GM19467 (cell line): ENCODE measurements at regions not wholly inside any gene's neighbourhood (a gene's known extent, or its start where the extent isn't known, plus 50 kb on each side); places are given as distances from the start of the nearest gene placed in this dataset.

Experiments used
- ATAC-seq: cut with Tn5 transposase; IDR thresholded peaks from one replicate; pipeline ENCODE4 v1.9.1; 2021; ENCODE audit warnings: mild to moderate bottlenecking, moderate library complexity; ENCODE audit not compliant: unreplicated experiment

GRCh38 chr15:36315649-36316048, 263.8 kb upstream of the CDIN1 start:
- no peak for ATAC-seq

DNA sequence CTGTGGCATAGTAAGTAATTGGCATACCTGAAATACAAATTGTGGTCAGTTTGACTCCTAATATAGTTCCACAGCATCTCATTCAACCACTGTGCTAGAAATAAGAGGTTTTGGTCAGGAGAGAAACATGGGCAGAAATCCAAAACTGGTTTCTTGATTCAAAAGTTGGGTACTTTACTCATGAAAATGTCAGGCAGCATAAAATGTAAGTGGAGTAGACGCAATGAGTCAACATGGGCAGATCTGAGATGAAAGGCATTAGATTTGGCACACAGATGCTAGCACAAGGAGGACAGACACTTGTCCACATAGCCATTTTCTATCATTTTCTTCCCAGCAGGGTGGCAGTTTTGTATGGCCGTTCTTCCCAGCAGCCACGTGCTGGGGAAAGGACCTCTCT, 255.8 kb upstream of the CDIN1 start:
- no peak for ATAC-seq

DNA sequence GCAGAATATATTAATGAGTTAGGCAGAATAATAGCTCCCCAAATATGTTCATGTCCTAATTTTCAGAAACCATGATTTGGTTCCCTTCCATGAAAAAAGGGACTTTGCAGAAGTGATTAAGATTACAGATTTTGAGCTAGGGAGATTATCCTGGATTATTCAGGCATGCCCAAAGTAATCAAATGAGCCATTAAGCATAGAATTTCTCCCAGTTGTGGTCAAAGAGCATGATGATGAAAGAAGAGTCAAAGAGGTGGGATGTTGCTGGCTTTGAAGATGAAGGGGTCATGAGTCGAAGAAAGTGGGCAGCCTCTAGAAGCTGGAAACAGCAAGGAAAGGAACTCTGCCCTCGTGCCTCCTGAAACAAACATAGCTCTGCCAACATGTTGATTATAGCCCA, 254.2 kb upstream of the CDIN1 start:
- no peak for ATAC-seq

GRCh38 chr15:36329592-36329991, 249.8 kb upstream of the CDIN1 start:
- no peak for ATAC-seq

- no peak for ATAC-seq
Observed at GRCh38 chr15:36330598-36330997, 248.8 kb upstream of the CDIN1 start.

DNA sequence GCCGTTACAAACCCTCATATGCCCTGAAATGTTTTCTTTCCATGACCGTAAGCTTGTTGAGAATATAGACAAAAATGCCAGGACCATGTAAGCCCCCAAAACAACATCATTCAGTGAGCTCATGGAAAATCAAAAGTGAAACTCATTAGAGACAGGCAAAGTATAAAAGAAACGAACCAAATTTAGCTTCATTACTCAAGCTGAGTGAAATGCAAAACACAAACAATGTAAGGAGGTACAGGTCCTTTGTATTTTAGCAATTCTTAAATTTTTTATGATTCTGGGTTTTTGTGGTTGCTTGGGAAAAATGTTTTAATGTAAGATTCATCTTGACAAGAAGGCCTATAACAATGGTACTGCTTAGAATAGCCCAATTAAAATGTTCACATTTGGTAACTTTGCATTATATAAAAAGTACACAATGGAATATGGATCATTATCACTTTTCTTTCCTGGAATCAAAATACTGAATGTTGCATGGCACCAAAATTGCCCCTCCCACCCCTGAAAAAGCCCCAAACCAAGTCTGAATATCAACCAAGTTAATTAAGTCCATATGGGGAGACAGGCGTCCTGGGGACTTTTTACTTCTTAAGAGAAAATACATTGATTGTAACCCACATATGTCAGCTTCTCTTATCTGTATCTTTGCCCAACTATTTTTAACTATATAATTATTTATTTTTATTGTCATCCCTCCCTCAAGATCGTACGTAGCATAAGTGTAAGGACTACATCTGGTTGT, 247.7 kb upstream of the CDIN1 start:
- ATAC-seq, result no peak

GRCh38 chr15:36332301-36332700, 247.1 kb upstream of the CDIN1 start:
- no peak for ATAC-seq

DNA sequence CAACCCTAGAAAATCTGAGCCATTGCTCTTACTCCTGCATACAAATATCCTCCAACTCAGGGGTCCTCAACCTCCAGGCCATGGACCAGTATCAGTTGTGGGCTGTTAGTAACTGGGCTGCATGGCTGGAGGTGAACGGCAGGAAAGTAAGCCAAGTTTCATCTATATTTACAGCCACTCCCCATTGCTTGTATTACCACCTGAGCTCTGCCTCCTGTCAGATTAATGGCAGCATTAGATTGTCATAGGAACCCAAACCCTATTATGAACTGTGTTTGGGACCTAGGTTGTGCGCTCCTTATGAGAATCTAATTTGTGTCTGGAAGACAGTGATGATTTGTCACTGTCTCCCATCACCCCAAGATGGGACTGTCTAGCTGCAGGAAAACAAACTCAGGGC, 246.5 kb upstream of the CDIN1 start:
- no peak for ATAC-seq

GRCh38 chr15:36334059-36334458, 245.4 kb upstream of the CDIN1 start:
- ATAC-seq, result no peak

DNA sequence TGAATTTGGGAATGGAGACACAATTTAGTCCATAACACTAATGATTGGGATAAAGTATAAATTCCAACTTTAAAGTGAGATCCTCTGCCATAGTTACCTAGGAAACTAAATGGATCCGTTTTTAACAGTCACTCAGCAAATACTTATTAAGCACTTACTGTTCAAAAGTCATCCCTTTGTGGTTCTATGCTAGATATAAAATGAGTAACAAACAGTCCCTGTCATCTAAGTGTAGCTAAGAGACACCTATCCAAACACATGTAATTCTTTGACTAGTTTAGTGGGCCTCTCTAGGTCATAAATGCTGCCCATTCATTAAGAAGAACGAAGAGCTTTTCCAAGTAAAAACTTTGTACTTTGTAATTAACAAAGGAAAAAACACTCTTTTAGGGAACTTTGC, 244.2 kb upstream of the CDIN1 start:
- ATAC-seq, result no peak

DNA sequence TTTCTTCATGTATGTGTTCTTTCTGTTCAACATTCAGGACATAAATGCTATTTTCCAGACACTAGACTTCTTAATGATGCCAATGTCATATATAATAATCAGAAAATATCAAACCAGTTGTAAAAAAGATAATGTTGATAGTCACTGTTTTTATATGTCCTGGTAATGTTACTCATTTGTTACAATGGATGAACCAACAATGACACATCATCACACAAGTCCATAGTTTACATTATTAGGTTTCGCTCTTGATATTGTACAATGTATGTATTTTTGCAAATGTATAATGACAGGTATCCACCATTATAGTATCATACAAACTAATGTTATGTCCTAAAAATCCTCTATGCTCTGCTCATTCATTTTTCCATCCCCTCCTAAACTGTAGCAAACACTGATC, 243.8 kb upstream of the CDIN1 start:
- no peak for ATAC-seq

- no peak for ATAC-seq
Observed at GRCh38 chr15:36344887-36345286, 234.5 kb upstream of the CDIN1 start.

- no peak for ATAC-seq
Observed at GRCh38 chr15:36347272-36347858, 232.1 kb upstream of the CDIN1 start.

- ATAC-seq, result no peak
Observed at GRCh38 chr15:36356466-36356865, 223.0 kb upstream of the CDIN1 start.

DNA sequence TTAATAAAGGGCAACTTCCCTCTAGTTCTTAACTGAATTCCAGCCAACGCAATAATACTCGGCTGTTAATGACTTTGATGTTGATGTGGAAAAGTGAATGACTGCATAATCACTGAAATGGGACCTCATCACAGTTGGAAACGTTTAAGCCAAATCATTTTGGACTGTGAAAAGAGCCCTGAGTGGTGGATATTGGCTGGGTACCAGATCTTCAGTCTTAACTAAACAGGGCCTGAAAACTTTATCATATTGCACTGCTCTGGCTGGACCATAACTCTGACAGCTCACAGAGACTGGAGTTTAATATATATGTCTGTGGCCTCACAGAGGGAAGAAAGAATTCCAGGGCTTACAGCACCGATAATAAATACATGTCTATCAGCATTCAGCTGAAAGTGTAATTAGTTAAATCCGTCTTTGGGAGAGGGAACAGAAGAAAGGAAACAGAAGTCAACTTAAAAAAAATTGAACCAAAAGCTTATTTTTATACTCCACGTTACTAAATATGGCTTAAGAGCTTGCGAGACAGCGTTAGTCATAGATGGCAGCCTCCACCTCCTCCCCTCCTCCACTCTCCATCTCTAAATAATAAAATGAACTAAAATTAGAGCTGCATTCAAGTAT, 222.3 kb upstream of the CDIN1 start:
- no peak for ATAC-seq

DNA sequence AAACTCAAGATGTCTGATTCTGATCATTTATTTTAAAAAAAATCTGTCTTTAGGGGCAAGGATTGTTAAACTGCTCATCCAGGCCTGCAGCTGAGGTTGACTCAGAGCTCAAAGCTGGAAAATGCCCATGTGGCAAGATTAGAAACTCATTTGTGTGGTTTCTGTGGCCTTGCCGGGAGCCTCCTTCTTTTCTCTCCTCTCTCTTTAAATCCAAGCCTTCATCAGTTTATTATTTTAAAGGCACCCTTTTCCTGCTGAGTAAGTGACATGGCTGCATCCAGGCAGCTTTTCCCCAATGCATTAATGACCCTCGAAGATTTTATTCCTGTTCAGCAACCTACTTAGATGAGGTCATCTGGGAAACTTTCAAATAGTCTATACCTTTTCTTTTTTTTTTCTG, 221.3 kb upstream of the CDIN1 start:
- no peak for ATAC-seq

- ATAC-seq, result no peak
Observed at GRCh38 chr15:36358523-36358922, 220.9 kb upstream of the CDIN1 start.

GRCh38 chr15:36359286-36359685, 220.1 kb upstream of the CDIN1 start:
- ATAC-seq, result no peak

- ATAC-seq, result no peak
Observed at GRCh38 chr15:36361351-36361870, 218.0 kb upstream of the CDIN1 start.

DNA sequence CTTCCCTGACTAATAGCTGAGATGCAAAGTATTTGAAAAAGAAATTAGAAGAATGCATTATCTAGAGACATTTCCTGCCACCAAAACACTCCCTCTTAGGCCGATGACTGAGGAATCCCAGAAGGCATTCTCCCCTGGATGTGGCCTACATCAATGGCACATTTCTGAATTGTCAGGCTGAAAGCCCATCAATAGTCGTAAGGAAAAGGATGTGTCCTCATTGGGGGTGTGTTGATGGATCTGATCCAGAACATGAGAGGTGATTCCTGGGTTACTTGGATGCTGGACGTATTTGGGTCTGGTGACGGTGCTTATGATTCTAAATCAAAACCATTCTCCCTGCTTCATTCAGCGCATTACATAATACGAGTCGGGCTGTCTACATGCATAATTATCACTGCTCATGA, 216.9 kb upstream of the CDIN1 start:
- no peak for ATAC-seq

DNA sequence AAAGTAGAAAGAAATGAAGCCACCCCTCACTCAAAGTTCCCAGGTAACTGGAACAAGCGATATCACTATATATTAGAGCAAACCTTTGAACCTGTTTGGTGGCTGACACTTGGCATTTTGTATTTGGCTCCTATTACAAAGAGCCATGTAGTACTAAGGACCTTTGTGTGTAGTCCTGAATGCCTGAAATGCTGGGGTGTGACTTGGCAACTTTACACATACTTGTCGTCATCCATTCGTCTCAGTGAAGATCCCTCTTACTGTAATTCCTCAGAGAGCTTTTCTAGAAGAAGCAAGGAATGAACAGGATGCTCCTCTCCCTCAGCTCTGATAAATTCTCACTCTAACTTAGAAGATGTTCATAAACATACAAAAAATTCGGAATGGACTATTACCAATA, 216.1 kb upstream of the CDIN1 start:
- no peak for ATAC-seq

GRCh38 chr15:36364377-36364776, 215.0 kb upstream of the CDIN1 start:
- ATAC-seq, result no peak
